Aorta (tissue), 5 donors: ENCODE measurements at regions not wholly inside any gene's neighbourhood (a gene's known extent, or its start where the extent isn't known, plus 50 kb on each side); places are given as distances from the start of the nearest gene placed in this dataset.
A peak's percentile ranks its signal among the peaks of the same experiment; 100 is the strongest.

Experiments used
- ATAC-seq: fragments of 200-7000 bp; cut with Tn5 transposase; one replicate; pipeline ENCODE4 v1.9.1; 2022; ENCODE audit warnings: moderate library complexity; ENCODE audit not compliant: low FRiP score
- DNase-seq, 2 donors: peaks; one replicate each; pipeline ENCODE4 v3.0.0-alpha.2; 2020
- H3K27ac ChIP-seq, 2 donors: one replicate each; pipeline ENCODE4 v1.5.1; 2013; ENCODE audit warnings: low read length in 2 of 2, mild to moderate bottlenecking in 2 of 2, moderate library complexity in 2 of 2, control low read depth in 1 of 2, inconsistent platforms in 1 of 2, low read depth in 1 of 2
- H3K27me3 ChIP-seq, 2 donors: one replicate each; pipeline ENCODE4 v1.6.1; 2013; ENCODE audit warnings: control low read depth in 1 of 2, low read length in 1 of 2, mild to moderate bottlenecking in 1 of 2, moderate library complexity in 1 of 2; ENCODE audit not compliant: insufficient read depth in 2 of 2, control insufficient read depth in 1 of 2
- H3K36me3 ChIP-seq, 2 donors: one replicate each; pipeline ENCODE4 v1.6.1; 2013; ENCODE audit warnings: control low read depth in 1 of 2, low read length in 1 of 2, mild to moderate bottlenecking in 1 of 2; ENCODE audit not compliant: insufficient read depth in 2 of 2, control insufficient read depth in 1 of 2
- H3K4me1 ChIP-seq, 2 donors: one replicate each; pipeline ENCODE4 v1.6.1; 2013; ENCODE audit warnings: low read length in 2 of 2, control low read depth in 1 of 2, mild to moderate bottlenecking in 1 of 2, moderate library complexity in 1 of 2; ENCODE audit not compliant: insufficient read depth in 2 of 2, control insufficient read depth in 1 of 2
- H3K4me3 ChIP-seq, 2 donors: one replicate each; pipeline ENCODE4 v1.5.1; 2013; ENCODE audit warnings: low read length in 2 of 2, control low read depth in 1 of 2, mild to moderate bottlenecking in 1 of 2
- H3K9me3 ChIP-seq: one replicate; pipeline ENCODE4 v1.6.1; 2013; ENCODE audit warnings: mild to moderate bottlenecking, low read length; ENCODE audit not compliant: control insufficient read depth
- WGBS, 2 donors: extraction: QIAGEN DNeasy Blood & Tissue Kit; methylation state at CpG; one replicate each; pipeline ENCODE4 v1.1.7; 2013; 5-methylcytosine and 5-hydroxymethylcytosine counted together
- intact Hi-C, 2 donors: fragments of 100-400 bp; cut with DNase I; formaldehyde crosslinking; loops; one replicate each; pipeline versions ENCODE4 v1.14.2 to v1.15.0; 2022
- donor health status: healthy with polysubstance abuse.
- donor health status: Bipolar disorder and iron deficiency.
- donor health status: DM: no; HTN: no; CAD: no.
- donor health status: DM: no; HTN: no; CAD: no.
- donor health status: DM: yes; HTN: yes; CAD: no.

- ATAC-seq: no peak
These were observed 84.7 kb downstream of the CD164 start for GRCh38 chr6:109297406-109298110.

GRCh38 chr6:109296971-109297372, 85.3 kb downstream of the CD164 start:
- 33 to 35% methylated on average over 7 of the region's 7 CpGs for WGBS, 2 donors
- Histone ChIP-seq H3K4me1 (peaks cover 0 to 3% of the 10 kb centered on the region in 2 donors), H3K27ac (peak overlapping the region; percentile 72), H3K4me3 (no peak overlapping the region), H3K36me3 (no peaks in the 10 kb centered on the region), H3K27me3 (no peaks in the 10 kb centered on the region), H3K9me3 (no peaks in the 10 kb centered on the region)
- ATAC-seq (no peak), DNase-seq (no peak)
- intact Hi-C loops: loop anchor here in 1 of 2 donors (10.0 kb wide), 1 partner anchor 72 kb away; no protein-coding TSS in a partner anchor

More at GRCh38 chr6:109297406-109298110, 84.7 kb downstream of the CD164 start:
- H3K27ac ChIP-seq: peak overlapping the region; percentile 72 to 93
- no peaks in the 10 kb centered on the region for H3K27me3 ChIP-seq
- H3K4me3 ChIP-seq: no peak overlapping the region
- DNase-seq: no peak
- H3K36me3 ChIP-seq: no peaks in the 10 kb centered on the region
- WGBS, 2 donors: 3 to 4% methylated on average over 6 of the region's 6 CpGs
- peaks cover 0 to 3% of the 10 kb centered on the region in 2 donors for H3K4me1 ChIP-seq
- intact Hi-C loops: loop anchor here in 1 of 2 donors (10.0 kb wide), 1 partner anchor 73 kb away; no protein-coding TSS in a partner anchor
- no peaks in the 10 kb centered on the region for H3K9me3 ChIP-seq

GRCh38 chr6:109296452-109296851, 85.8 kb downstream of the CD164 start:
- Histone ChIP-seq H3K36me3 (no peaks in the 10 kb centered on the region), H3K4me3 (no peak overlapping the region), H3K4me1 (peaks cover 0 to 3% of the 10 kb centered on the region in 2 donors), H3K27ac (no peak overlapping the region), H3K9me3 (no peaks in the 10 kb centered on the region), H3K27me3 (no peaks in the 10 kb centered on the region)
- intact Hi-C loops: loop anchor here in 1 of 2 donors (10.0 kb wide), 1 partner anchor 72 kb away; no protein-coding TSS in a partner anchor
- DNase-seq (no peak), ATAC-seq (no peak)
- WGBS, 2 donors: 78 to 79% methylated on average over 3 of the region's 3 CpGs

GRCh38 chr6:109295774-109296156, 86.5 kb downstream of the CD164 start:
- Histone ChIP-seq H3K27ac (no peak overlapping the region), H3K4me1 (peaks cover 0 to 3% of the 10 kb centered on the region in 2 donors), H3K36me3 (no peaks in the 10 kb centered on the region), H3K4me3 (no peak overlapping the region), H3K9me3 (no peaks in the 10 kb centered on the region), H3K27me3 (no peaks in the 10 kb centered on the region)
- ATAC-seq (no peak), DNase-seq (no peak)
- WGBS, 2 donors: 95 to 99% methylated on average over 3 of the region's 3 CpGs
- intact Hi-C loops: loop anchor here in 1 of 2 donors (10.0 kb wide), 1 partner anchor 71 kb away; no protein-coding TSS in a partner anchor

- intact Hi-C loops: loop anchor here in 1 of 2 donors (10.0 kb wide), 1 partner anchor 70 kb away; no protein-coding TSS in a partner anchor
- WGBS, 2 donors: 82 to 86% methylated on average over 5 of the region's 5 CpGs
- DNase-seq: no peak
These were observed 87.0 kb downstream of the CD164 start for GRCh38 chr6:109295109-109295773.

GRCh38 chr6:109292983-109293586, 89.2 kb downstream of the CD164 start:
- no peak for DNase-seq
- ATAC-seq: no peak
- Histone ChIP-seq H3K27ac (no peak overlapping the region), H3K4me3 (no peak overlapping the region), H3K36me3 (no peaks in the 10 kb centered on the region), H3K4me1 (peaks cover 0 to under 1% of the 10 kb centered on the region in 2 donors), H3K27me3 (no peaks in the 10 kb centered on the region), H3K9me3 (no peaks in the 10 kb centered on the region)
- intact Hi-C loops: loop anchor here in 1 of 2 donors (10.0 kb wide), 1 partner anchor 68 kb away; no protein-coding TSS in a partner anchor
- WGBS, 2 donors: 91% methylated on average over 2 of the region's 2 CpGs

More at GRCh38 chr6:109295109-109295773, 87.0 kb downstream of the CD164 start:
- no peak overlapping the region for H3K4me3 ChIP-seq
- no peaks in the 10 kb centered on the region for H3K36me3 ChIP-seq
- no peak for ATAC-seq
- no peak overlapping the region for H3K27ac ChIP-seq
- H3K9me3 ChIP-seq: no peaks in the 10 kb centered on the region
- H3K27me3 ChIP-seq: no peaks in the 10 kb centered on the region
- peaks cover 0 to 3% of the 10 kb centered on the region in 2 donors for H3K4me1 ChIP-seq

GRCh38 chr6:109292420-109292819, 89.8 kb downstream of the CD164 start:
- Histone ChIP-seq H3K27ac (no peak overlapping the region), H3K36me3 (no peaks in the 10 kb centered on the region), H3K9me3 (no peaks in the 10 kb centered on the region), H3K27me3 (no peaks in the 10 kb centered on the region), H3K4me3 (no peak overlapping the region), H3K4me1 (no peaks in the 10 kb centered on the region)
- intact Hi-C loops: loop anchor here in 1 of 2 donors (10.0 kb wide), 1 partner anchor 68 kb away; no protein-coding TSS in a partner anchor
- ATAC-seq: no peak
- no peak for DNase-seq
- WGBS, 2 donors: 95 to 96% methylated on average over 2 of the region's 2 CpGs

- WGBS, 2 donors: 93 to 96% methylated on average over 2 of the region's 2 CpGs
- ATAC-seq (no peak), DNase-seq (no peak)
- Histone ChIP-seq H3K27me3 (no peaks in the 10 kb centered on the region), H3K4me1 (no peaks in the 10 kb centered on the region), H3K36me3 (no peaks in the 10 kb centered on the region), H3K4me3 (no peak overlapping the region), H3K27ac (no peak overlapping the region), H3K9me3 (no peaks in the 10 kb centered on the region)
- intact Hi-C loops: loop anchor here in 1 of 2 donors (10.0 kb wide), 1 partner anchor 67 kb away; no protein-coding TSS in a partner anchor
These were observed 90.4 kb downstream of the CD164 start for GRCh38 chr6:109291902-109292301.
